ENCODE measurements at regions not wholly inside any gene's neighbourhood (a gene's known extent, or its start where the extent isn't known, plus 50 kb on each side); places are given as distances from the start of the nearest gene placed in this dataset.
"Not testable (repeated sequence)": the region's sequence is repeated elsewhere in the genome, so short reads cannot be mapped to it uniquely, and the experiment has no call there.

DNA sequence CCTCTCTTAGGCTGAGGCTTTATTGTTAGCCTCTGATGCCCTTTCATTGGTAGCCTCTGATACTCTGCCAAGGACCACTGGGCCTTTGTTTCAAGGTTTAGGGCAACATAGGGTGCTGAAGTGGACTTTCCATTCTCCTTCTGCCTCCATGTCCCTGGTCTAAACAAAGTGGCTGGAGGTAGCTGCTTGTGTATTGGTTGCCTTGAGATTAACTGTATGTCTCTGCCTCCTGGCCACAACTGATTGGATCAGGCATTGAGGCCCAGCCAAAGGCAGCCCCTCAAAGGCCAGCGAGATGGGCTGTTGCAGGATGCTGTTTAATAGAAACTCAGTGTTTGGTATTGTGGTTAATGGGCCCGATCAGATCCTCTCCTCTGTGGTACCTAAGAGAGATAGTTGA, 77.9 kb upstream of the PRR23C start:
- no peak overlapping the region for H3K4me3 ChIP-seq
- no peaks in the 10 kb centered on the region for H3K36me3 ChIP-seq (ENCODE audit: low read depth, missing control alignments)
- intact Hi-C loops (cut with DNase I; ENCODE audit: low total_unique reads): no loop called here
- no peak for DNase-seq
- no peaks in the 10 kb centered on the region for H3K27me3 ChIP-seq
- TF ChIP-seq POLR2A (IDR thresholded peaks at IDR 0.05): no peak
- WGBS, 2 donors: 96 to 98% methylated on average over 2 of the region's 2 CpGs
- H3K9me3 ChIP-seq: no peaks in the 10 kb centered on the region
- no peak overlapping the region for H3K27ac ChIP-seq
- no peaks in the 10 kb centered on the region for H3K4me1 ChIP-seq

DNA sequence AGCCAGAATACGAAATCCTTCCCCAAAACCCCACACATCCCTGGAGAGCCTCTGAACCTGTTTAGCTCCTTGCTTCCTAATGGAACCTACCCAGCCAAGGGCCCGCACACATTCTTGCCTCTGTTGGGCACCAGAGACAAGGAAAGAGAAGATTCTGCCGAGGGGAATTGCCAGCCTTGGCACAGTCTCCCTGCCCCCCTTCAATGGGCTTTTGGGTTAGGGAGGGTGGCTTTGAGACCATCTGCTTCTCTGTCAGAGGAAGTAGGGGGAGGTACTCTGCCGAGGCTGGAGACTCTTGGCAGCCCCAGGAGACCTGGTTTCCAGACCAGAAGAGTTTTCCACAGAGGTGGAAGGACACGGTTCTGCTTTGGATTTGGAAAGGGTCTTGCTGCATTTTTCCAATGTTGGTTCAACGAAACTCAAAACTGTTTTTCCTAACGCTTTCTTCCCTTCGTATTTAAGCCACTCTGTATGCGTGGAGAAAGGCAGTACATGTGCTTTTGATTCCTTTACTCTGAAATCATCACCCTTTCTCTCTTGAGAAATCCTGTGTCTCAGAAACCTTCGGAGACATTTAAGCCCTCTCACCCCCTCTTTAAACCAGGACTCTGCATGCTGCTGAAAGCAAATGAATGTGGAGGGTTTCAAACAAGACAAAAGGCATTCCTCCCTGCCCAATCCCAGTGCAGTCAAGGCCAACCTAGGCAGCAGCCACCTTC, 78.8 kb upstream of the PRR23C start:
- DNase-seq: no peak

DNA sequence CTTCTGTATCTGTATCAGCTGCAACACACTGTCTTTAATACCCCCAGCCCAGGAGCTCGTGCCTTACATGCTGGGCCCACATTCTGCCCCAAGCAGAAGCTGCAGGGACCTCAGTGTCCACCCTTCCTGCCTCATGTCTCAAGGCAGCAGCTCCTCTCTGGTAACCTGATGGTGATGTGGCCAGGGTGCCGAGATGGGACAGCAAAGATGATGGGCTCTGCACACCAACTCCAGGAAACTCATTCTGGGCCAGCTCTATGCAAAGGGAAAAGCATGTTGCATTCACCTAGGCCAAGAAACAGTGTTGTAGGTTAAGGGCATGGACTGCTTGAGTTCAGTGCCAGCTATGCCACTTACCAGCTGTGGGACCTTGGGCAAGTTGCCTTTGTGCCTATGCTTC, 79.5 kb upstream of the PRR23C start:
- Histone ChIP-seq H3K27ac (no peak overlapping the region), H3K4me1 (no peaks in the 10 kb centered on the region), H3K27me3 (no peaks in the 10 kb centered on the region), H3K9me3 (no peaks in the 10 kb centered on the region), H3K4me3 (no peak overlapping the region), H3K36me3 (ENCODE audit: low read depth, missing control alignments) (no peaks in the 10 kb centered on the region)
- WGBS, 2 donors: 83 to 88% methylated on average over 2 of the region's 2 CpGs
- no peak for TF ChIP-seq POLR2A (IDR thresholded peaks at IDR 0.05)
- TF ChIP-seq, protein P1, sequence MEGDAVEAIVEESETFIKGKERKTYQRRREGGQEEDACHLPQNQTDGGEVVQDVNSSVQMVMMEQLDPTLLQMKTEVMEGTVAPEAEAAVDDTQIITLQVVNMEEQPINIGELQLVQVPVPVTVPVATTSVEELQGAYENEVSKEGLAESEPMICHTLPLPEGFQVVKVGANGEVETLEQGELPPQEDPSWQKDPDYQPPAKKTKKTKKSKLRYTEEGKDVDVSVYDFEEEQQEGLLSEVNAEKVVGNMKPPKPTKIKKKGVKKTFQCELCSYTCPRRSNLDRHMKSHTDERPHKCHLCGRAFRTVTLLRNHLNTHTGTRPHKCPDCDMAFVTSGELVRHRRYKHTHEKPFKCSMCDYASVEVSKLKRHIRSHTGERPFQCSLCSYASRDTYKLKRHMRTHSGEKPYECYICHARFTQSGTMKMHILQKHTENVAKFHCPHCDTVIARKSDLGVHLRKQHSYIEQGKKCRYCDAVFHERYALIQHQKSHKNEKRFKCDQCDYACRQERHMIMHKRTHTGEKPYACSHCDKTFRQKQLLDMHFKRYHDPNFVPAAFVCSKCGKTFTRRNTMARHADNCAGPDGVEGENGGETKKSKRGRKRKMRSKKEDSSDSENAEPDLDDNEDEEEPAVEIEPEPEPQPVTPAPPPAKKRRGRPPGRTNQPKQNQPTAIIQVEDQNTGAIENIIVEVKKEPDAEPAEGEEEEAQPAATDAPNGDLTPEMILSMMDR (IDR thresholded peaks at IDR 0.05): no peak
- DNase-seq: no peak
- intact Hi-C loops (cut with DNase I; ENCODE audit: low total_unique reads): no loop called here

More for the DNA sequence above, 78.8 kb upstream of the PRR23C start:
- H3K4me1 ChIP-seq: no peaks in the 10 kb centered on the region
- TF ChIP-seq POLR2A (IDR thresholded peaks at IDR 0.05): no peak
- TF ChIP-seq, protein P1 (IDR thresholded peaks at IDR 0.05): no peak
- H3K27ac ChIP-seq: no peak overlapping the region
- WGBS, 2 donors: 67 to 74% methylated on average over 10 of the region's 10 CpGs
- no peaks in the 10 kb centered on the region for H3K36me3 ChIP-seq (ENCODE audit: low read depth, missing control alignments)
- intact Hi-C loops (cut with DNase I; ENCODE audit: low total_unique reads): no loop called here
- no peaks in the 10 kb centered on the region for H3K27me3 ChIP-seq
- H3K4me3 ChIP-seq: no peak overlapping the region
- H3K9me3 ChIP-seq: no peaks in the 10 kb centered on the region

DNA sequence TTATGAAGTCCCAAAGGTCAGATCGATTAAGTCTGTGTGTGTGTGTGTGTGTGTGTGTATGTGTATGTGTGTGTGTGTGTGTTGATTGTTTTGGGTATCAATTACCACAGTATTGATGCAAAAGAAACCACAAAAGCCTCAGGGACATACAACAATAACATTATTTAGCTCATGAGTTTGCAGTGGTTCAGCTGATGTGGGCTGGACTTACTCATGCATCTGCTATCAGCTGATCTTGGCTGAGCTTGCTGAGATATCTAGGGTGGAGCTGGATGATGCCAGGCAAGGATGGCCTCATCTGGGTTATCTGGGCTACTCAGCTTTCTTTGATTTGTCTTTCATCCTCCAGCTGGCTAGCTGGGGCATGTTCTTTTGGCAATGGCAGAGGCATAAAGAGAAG, 82.4 kb upstream of the PRR23C start:
- WGBS, 2 donors: 86 to 96% methylated on average over 1 of the region's 1 CpG
- TF ChIP-seq POLR2A (IDR thresholded peaks at IDR 0.05): no peak
- TF ChIP-seq, protein P1 (IDR thresholded peaks at IDR 0.05): no peak
- Histone ChIP-seq H3K27ac (no peak overlapping the region), H3K36me3 (ENCODE audit: low read depth, missing control alignments) (no peaks in the 10 kb centered on the region), H3K4me1 (no peaks in the 10 kb centered on the region), H3K4me3 (no peak overlapping the region), H3K27me3 (no peaks in the 10 kb centered on the region), H3K9me3 (no peaks in the 10 kb centered on the region)
- intact Hi-C loops (cut with DNase I; ENCODE audit: low total_unique reads): no loop called here
- DNase-seq: no peak

DNA sequence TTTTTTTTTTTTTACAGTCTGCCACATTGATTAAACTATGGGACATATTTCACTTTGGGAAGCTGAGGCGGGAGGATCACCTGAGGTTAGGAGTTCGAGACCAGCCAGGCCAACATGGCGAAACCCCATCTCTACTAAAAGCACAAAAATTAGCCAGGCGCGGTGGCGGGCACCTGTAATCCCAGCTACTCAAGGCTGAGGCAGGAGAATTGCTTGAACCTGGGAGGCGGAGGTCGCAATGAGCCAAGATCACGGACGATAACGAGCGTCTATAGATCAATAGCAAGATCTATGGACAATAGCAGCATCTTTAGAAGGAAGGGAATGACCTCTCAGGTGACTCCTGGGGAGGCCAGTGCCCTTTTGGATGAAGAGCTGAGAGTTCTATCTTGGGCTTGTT, 82.9 kb upstream of the PRR23C start:
- H3K4me1 ChIP-seq; intact Hi-C loops (cut with DNase I; ENCODE audit: low total_unique reads); H3K27ac ChIP-seq; H3K4me3 ChIP-seq; H3K27me3 ChIP-seq; DNase-seq; H3K36me3 ChIP-seq (ENCODE audit: low read depth, missing control alignments); H3K9me3 ChIP-seq: not testable (repeated sequence)
- WGBS, 2 donors: 85 to 95% methylated on average over 11 to 12 of the region's 12 CpGs

DNA sequence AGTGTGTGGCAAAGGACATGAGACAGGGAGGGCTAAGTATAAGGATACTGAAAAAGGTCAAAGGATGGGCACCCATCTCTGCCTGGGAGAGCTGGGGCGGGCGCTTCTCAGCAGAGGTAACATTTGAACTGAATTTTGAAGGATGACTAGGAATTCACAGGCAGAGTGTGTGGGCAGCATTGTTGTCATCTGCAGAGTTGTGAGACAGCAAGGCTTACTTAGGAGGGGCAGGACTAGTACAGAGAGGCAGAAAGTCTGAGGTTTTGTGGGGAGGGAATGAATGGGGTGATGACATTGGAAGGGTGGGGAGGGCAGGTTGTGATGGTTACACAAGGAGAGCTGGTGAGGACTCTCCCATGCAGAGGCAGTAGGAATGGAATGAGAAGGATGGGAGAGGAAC, 84.1 kb upstream of the PRR23C start:
- Histone ChIP-seq H3K36me3 (ENCODE audit: low read depth, missing control alignments) (no peaks in the 10 kb centered on the region), H3K4me3 (no peak overlapping the region), H3K27ac (no peak overlapping the region), H3K9me3 (no peaks in the 10 kb centered on the region), H3K27me3 (no peaks in the 10 kb centered on the region), H3K4me1 (no peaks in the 10 kb centered on the region)
- 92 to 97% methylated on average over 2 of the region's 2 CpGs for WGBS, 2 donors
- TF ChIP-seq, protein P1 (IDR thresholded peaks at IDR 0.05): no peak
- no peak for TF ChIP-seq POLR2A (IDR thresholded peaks at IDR 0.05)
- intact Hi-C loops (cut with DNase I; ENCODE audit: low total_unique reads): no loop called here
- DNase-seq: no peak
